ENCODE measurements at regions not wholly inside any gene's neighbourhood (a gene's known extent, or its start where the extent isn't known, plus 50 kb on each side); places are given as distances from the start of the nearest gene placed in this dataset.

DNA sequence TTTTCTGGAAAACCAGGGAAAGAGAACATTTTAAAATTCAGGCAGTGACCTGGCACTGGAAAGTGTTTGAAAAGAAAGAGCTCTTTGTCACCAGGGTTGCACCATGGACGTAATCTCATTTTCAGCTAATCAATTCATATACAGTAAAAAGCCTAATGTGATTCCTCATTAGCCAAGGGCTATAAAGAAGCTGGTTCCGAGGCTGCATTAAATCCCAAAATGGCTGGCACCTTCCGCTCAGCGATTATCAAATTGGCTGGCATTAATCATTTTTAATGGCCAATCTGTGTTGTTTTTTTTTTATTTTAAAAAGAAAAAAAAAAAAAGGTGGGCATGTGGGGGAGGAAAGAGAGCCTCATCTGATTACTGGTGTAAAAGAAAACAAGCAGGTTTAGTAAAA lies 341.4 kb downstream of the RAB28 start:
- TF ChIP-seq, protein P1, sequence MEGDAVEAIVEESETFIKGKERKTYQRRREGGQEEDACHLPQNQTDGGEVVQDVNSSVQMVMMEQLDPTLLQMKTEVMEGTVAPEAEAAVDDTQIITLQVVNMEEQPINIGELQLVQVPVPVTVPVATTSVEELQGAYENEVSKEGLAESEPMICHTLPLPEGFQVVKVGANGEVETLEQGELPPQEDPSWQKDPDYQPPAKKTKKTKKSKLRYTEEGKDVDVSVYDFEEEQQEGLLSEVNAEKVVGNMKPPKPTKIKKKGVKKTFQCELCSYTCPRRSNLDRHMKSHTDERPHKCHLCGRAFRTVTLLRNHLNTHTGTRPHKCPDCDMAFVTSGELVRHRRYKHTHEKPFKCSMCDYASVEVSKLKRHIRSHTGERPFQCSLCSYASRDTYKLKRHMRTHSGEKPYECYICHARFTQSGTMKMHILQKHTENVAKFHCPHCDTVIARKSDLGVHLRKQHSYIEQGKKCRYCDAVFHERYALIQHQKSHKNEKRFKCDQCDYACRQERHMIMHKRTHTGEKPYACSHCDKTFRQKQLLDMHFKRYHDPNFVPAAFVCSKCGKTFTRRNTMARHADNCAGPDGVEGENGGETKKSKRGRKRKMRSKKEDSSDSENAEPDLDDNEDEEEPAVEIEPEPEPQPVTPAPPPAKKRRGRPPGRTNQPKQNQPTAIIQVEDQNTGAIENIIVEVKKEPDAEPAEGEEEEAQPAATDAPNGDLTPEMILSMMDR (IDR thresholded peaks at IDR 0.05), result no peak
- TF ChIP-seq POLR2AphosphoS5 (IDR thresholded peaks at IDR 0.05), result no peak
- TF ChIP-seq POLR2A (IDR thresholded peaks at IDR 0.05), result no peak

All from transverse colon (tissue), 4 donors.